Activated CD8-positive, alpha-beta memory T cell treated with anti-CD3 and anti-CD28 coated beads for 36 hours (primary cell): ENCODE measurements at regions not wholly inside any gene's neighbourhood (a gene's known extent, or its start where the extent isn't known, plus 50 kb on each side); places are given as distances from the start of the nearest gene placed in this dataset.

Experiments
- CTCF ChIA-PET: fragments of 350-600 bp; sonication (Branson Sonifier 250); formaldehyde crosslinking; loops from one replicate; lab custom pipeline; 2021; ENCODE audit warnings: antibody characterized with exemption; lab: Charles Lee
- POLR2A ChIA-PET: fragments of 350-600 bp; sonication (Branson Sonifier 250); formaldehyde crosslinking; loops from one replicate; lab custom pipeline; 2021; ENCODE audit warnings: antibody characterized with exemption; lab: Charles Lee

DNA sequence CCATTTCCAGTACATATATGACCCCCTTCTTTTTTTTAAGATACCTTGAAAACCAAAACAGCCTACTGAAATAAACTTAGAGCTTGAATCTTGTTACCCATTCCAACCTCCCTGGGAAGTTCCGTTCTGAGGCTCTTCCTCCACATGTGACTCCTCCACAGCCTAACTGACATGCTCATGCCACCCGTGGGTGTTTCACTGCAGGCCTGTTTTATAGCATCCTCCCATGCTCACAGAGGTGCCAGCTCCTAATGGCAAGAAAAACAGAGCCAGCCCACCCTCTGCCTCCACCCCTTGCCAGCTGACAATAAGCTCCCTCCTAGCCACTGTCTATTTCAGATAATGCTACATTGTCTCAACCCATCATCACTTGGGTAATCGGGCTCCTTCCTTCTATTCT is 97.6 kb upstream of the E2F8 start:
- POLR2A ChIA-PET = no interaction called here
- CTCF ChIA-PET = no interaction called here

DNA sequence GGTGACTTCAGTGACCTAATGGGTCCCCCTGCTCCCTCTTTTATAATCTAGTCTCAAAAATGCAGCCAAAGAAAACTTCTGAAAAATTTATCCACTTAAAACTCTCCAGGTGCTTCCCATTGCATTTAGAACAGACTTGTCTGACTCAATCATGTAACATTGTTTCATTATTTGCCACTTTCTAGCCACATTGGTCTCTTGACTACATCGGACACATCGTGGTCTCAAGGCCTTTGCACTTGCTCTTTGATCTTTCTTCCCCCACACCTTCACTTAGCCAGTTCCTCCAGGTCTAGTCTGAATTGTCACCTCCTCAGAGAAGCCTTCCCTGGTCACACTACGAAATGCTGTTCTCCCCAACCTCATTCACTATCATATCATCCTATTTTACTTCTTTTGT is 97.0 kb upstream of the E2F8 start:
- POLR2A ChIA-PET = no interaction called here
- CTCF ChIA-PET = no interaction called here

DNA sequence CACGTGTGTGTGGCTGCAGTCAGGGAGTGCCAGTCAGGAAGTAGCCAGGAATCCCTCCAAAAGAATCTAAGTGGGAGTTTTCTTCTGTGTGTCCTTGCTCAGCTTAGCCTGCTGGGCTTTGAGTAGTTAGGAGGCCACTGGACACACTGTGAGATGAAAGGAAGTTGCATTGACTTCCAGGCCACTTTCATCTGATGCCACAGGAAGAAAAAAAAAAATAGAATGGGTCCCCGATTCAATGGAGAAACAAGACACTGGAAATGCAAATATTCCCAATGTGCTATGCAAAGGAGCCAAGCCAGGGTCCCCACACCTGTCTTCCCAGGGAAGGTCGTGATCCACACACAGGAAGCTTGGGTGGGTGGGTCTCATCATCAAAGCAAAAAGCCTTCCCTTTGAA is 95.6 kb upstream of the E2F8 start:
- ChIA-PET CTCF (no interaction called here), POLR2A (no interaction called here)

DNA sequence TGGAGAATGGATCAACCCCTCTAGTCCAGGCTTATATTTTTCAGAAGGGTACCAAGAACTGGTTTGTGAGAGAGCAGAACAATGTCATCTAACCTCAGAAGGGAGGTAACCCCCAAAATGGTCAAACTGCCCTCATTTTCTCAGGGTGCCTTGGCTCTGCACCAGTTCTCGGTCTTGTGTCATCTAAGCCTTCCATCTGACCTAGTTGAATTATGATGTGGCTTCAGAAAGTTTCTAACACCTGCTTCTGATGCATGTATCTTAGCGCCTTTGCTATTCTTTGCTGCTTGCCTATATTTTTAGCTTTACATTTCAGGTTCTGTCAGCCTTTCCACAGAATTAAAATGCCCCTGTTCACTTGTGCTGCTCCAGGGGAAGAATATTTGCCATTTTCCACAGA is 91.7 kb upstream of the E2F8 start:
- POLR2A ChIA-PET = no interaction called here

DNA sequence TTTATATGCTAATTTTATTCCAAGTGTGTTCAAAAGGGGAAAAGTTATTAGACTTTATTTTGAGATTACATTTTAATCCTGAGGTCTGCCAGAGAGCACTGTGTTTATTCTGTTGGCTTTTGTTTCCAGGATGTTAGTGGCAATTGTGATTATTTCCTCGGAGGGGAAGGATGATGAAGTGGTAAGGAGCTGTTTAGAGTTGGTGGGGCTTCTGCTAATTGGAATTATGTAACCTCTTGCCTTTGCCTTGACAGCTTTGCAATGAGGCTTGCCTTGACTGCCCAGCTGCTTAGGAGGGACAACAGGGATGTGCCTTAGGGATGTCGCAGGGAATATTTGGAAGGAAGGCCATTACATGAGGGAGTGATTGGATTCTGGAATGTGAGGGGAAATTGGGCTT is 89.7 kb upstream of the E2F8 start:
- POLR2A ChIA-PET = no interaction called here
- CTCF ChIA-PET = no interaction called here

More for the DNA sequence above, 91.7 kb upstream of the E2F8 start:
- CTCF ChIA-PET = no interaction called here

DNA sequence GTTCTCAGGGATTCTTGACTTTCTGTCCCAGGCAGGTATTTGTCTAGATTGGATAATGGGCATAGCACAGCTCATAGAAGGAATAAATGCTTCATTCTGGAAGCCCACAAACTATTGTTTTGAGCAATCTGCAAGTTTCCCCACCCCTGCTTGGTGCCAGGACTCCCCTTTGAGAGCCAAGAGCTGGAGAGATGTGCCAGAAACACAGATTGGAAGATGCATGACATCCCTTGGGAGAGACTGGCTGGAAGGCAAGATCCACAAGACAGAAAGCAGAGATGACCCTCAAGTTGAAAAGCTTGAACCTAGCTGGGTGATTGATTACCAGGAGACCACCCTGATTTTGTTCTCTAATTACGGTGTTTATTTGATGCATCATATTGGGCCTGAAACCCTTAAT is 89.2 kb upstream of the E2F8 start:
- CTCF ChIA-PET = no interaction called here
- POLR2A ChIA-PET = no interaction called here

DNA sequence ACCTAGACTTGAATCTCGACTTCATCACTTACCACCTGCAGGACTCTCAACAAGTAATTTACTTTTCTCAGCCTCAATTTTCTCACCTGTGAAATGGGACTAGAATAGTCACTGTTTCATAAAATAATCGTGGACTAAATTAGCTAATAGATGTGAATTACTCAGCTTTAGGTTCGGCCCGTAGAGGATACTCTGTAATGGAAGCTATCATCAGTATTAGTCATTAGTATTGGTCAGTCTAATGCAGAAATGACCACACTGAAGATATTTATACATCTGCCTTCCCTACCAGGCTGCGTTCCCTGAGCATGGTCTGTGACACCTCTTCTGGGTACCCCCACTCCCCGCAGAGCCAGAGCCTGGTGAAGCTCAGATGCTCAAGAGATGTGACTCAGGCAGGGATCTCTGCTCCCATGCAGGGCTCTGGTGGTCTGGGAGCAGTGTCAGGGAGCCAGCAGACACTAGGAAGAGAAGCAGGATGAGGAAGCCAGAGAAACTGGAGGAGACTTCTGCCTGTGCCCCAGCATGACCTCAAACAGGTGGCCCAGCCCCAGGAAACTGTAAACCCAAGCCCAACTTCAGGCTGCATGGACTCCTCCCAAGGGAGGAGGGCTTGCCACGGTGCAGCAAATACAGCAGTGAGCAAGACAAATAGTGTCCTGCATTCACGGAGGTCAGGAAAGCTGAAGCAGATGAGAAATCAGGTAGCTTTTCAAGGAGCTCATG is 88.0 kb upstream of the E2F8 start:
- POLR2A ChIA-PET = no interaction called here
- CTCF ChIA-PET = no interaction called here

DNA sequence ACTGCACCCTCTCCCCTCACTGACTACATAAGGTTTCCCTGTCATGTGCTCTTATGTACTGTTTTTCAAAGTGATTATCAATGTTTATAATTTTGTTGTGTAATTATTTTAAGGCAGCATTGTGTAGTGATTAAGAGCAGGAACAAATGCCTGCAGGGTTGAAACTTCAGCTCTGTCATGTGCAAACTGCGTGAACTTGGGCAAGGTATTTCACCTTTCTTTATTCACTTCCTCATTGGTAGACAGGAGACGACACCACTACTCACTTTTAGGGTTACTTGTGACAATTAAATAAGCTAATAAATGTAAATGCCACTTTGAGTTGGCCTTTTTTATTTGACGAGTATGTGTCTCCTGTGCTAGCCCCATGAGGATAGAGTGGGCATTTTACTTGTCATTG is 86.5 kb upstream of the E2F8 start:
- ChIA-PET POLR2A (no interaction called here), CTCF (no interaction called here)

DNA sequence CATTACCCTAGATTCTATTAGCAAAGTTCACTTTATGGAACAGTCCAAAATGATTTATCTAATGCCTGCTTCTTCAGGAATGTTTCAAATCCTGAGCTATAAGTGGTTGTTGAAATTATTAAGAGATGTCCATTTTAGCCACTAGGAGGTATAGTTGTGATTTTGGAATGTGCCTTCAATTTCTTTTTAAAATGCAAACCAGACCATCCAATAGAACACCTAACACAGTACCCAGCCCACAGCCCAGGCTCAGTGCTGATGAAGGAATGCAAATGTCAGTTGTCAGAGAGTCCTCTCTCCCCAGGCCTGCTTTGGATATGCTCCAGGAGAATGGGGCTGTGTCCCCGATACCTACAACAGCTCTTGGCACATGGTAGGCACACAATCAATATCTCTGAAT is 85.8 kb upstream of the E2F8 start:
- ChIA-PET POLR2A (no interaction called here), CTCF (interaction anchor here (1.0 kb wide), 1 partner anchor 32 kb away, joined by 3 read pairs; no protein-coding TSS in a partner anchor)

DNA sequence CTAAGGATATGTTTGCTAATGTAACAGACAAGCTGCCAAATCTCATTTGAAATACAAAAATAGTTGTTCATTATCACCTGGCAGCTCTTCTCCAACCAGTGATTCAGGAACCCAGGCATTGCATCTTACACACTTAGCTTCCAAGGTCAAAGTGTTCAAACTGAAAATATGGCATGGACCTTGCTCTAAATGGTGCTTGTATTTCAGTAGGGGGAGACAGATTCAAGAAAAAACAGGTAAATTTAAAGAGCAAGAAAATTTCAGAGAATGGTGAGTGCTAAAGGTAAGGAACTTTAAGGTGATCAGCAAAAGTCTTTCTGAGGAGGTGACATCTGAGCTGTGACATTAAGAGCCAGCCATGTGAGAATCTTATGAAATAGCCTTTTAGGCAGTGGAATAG is 82.8 kb upstream of the E2F8 start:
- ChIA-PET CTCF (no interaction called here), POLR2A (no interaction called here)

DNA sequence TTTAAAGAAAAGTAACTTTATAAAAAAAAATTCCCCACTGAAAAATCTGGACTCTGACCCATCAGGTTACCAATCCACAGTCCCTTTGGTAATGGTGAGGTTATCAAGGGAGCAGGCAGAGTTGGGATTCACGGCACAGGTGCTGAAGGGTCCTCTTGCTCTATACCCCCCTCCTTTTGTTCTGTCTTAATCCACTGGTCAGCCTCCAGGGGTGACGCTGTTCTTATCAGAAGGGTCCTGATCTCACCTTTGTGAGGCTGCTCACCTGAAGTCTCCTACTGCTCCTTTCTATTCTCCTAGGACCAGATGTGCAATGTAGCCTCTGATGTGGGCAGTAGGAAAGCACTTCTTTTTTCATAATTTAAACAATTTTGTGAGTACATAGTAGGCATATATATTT is 80.6 kb upstream of the E2F8 start:
- ChIA-PET POLR2A (no interaction called here), CTCF (interaction anchor here (0.6 kb wide), 1 partner anchor 228 kb away, joined by 3 read pairs; no protein-coding TSS in a partner anchor)

DNA sequence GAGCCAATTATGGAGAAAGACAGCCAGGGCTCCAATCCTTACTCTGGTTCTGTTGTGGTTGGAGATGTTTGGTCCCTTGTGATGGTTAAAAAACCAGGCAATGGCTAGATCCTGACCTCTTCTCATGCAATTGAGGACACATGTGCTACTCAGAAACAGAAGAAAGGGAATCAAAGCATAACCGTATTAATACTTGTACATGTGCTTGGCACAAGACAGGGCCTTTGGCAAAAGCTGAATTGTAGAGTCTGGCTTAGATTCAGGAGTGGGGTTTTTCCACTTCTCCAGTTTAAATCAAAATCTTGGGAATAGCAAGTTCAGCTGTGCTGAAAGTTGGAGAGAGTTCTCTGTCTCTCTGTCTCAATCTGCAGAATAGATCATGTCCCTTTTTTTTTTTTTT is 80.1 kb upstream of the E2F8 start:
- POLR2A ChIA-PET = no interaction called here
- CTCF ChIA-PET = interaction anchor here (0.6 kb wide), 1 partner anchor 229 kb away, joined by 3 read pairs; no protein-coding TSS in a partner anchor

DNA sequence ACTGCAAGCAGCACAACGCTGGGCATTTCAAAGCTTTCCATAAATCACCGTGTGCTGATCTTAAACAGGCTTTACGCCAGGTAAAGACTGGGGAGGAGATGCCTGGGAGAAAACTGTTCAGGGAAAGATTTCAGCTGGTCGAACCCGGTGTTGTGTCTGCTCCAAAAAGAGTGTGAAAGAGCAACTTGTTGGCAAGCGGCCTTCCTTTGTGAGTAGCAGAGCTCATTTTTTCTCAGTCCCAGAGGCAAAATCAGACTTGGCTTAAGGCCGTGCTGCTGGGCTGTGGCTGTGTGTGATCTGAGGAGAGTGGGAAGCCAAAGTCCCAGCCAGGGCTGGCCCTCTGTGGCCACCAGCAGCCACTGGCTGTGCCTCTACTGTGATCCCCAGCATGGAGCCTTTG is 75.7 kb upstream of the E2F8 start:
- POLR2A ChIA-PET = no interaction called here
- CTCF ChIA-PET = no interaction called here

DNA sequence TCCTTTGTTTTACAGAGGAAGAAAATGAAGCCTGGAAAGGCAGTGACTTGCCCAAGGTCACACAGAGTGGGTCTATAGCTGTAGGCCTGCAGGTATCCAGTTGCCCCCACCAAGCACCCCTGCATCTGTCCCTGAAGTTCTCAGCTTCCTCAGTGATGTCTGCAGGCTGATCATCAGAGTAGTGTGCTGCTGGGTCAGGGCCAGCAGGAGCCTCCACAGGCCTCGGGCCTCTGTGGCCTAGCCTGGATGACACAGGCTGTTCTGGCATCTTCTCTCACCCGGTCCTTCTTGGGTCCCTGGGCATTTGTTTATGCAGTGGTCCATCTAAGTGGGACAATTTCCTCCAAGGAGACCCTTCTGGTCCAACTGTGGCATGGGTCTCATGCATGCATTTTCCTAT is 74.8 kb upstream of the E2F8 start:
- ChIA-PET CTCF (interaction anchor here (1.0 kb wide), 1 partner anchor 38 kb away, joined by 3 read pairs; no protein-coding TSS in a partner anchor), POLR2A (no interaction called here)

DNA sequence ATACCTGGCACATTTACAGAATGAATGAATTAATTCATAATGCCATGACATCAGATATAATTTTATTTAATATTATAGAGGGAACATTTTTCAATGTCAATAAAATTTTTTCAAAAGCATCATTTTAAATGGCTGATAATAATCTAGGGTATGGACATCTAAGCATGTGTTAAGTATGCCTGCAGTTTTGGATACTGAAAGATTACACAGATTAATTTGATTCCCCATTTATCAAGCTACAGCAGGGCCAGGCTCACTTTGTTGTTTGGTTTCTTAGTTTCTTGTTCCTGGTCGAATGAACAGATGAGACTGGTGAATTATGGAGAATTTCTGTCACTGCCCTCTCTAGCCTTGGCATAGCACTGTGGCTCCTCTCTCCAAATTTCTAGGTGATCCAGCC is 72.4 kb upstream of the E2F8 start:
- ChIA-PET POLR2A (no interaction called here), CTCF (no interaction called here)

DNA sequence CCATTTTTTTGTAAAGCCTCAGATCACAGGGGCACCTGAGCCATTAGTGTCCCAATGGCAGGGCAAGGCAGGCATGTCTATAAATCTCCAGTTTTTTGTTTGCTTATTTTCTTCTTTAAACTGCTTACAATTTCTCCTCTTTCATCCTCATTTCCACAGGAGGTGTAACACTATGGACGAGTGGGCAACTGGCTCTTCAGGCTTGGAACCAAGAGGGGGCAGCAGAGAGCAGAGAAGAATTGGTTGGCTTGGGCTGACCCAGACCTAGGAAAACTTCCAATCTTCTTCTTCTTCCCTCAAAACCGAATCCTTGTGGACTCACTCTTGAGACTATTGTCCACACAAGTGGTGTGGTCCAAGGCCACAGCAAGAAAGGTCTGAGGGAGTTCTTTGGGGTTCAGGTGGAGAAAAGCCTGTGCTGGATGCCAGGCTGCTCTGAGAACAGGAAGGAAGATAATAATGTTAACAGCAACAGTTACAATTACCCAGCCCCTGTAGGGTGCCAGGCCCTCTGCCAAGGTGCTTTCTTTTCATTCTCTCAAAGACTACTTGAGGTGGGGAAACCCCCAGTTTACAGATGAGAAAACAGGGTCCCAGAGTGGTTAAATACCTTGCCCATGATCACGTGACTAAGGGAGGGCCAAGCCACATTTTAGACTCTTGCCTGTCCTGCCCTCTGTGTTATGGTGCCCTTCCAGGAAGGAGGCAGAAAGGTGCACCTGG is 70.7 kb upstream of the E2F8 start:
- ChIA-PET POLR2A (no interaction called here), CTCF (no interaction called here)

DNA sequence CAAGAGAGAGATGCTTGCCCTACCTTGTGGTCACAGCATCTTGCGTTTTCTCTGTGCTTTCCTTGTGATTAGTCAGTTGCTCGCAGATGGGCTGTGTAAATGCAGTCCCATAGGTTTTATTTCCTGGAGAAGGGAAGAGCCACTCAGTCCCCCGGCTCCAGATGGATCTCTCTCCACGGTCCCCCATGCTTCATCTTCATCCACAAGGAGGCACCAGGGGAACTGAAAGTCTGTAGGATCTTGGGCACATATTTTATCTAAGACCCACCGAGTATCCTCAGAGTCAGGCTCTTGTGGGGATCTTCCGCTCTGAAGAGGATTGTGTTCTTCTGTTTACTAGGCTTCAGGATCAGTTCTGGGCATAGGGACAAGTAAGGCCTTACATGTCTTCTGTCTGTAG is 66.8 kb upstream of the E2F8 start:
- CTCF ChIA-PET = no interaction called here

DNA sequence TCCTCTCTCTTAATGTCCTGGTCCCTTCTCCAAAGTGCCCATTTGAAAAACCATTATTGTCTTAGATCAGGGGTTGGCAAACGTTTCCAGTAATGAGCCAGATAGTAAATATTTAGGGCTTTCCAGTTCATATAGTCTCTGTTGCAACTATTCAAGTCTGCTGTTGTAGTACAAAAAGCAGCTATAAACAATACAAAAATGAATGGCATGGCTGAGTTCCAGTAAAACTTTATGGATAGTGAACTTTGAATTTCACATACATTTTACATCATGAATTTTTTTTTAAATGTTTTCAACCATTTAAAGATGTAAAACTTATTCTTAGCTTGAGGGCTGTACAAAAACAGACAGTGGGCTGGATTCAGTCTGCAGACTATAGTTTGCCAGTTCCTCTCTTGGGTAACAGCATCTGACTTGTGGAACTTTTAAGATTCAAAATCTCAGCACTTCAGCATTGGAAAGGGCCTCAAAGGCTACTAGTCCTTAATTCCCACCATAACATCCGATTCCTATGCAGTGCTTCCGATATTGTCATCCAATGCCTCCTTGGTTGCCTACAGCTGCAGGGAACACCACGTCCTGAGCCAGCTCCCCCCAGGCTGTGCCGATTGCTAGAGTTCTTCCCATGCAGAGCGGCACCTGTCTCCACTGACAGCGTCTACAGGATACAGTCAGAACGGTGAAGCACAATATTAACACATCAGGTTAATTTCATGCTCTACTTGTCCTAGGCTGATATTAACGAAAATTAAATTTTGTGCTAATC is 65.6 kb upstream of the E2F8 start:
- ChIA-PET POLR2A (no interaction called here), CTCF (interaction anchor here (1.0 kb wide), 1 partner anchor 9 kb away, joined by 3 read pairs; no protein-coding TSS in a partner anchor)

More for the DNA sequence above, 66.8 kb upstream of the E2F8 start:
- POLR2A ChIA-PET = no interaction called here

DNA sequence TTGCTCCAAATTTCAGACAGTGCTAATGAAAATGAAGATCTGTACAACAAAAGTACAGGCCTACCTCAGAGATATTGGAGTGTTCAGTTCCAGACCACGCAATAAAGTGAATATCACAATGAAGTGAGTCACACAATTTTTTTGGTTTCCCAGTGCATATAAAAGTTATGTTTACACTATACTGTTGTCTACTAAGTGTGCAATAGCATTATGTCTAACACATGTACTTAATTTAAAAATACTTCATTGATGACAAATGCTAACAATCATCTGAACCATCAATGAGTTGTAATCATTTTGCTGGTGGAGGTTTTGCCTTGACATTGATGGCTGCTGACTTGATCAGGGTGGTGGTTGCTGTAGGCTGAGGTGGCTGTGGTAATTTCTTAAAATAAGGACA is 60.6 kb upstream of the E2F8 start:
- CTCF ChIA-PET = no interaction called here
- POLR2A ChIA-PET = no interaction called here

DNA sequence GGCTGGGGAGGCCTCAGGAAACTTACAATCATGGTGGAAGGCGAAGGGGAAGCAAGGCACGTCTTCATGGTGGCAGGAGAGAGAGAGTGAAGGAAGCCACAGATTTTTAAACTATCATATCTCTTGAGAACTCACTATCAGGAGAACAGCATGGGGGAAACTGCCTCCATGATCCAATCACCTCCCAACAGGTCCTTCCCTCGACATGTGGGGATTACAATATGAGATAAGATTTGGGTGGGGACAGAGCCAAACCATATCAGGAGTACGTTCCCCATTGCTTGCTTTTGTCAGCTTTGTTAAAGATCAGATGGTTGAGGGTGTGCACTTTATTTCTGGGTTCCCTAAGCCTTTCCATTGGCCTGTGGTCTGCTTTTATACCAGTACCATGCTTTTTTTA is 53.7 kb upstream of the E2F8 start:
- CTCF ChIA-PET = no interaction called here
- POLR2A ChIA-PET = no interaction called here
